ENCODE measurements at regions not wholly inside any gene's neighbourhood (a gene's known extent, or its start where the extent isn't known, plus 50 kb on each side); places are given as distances from the start of the nearest gene placed in this dataset.

DNA sequence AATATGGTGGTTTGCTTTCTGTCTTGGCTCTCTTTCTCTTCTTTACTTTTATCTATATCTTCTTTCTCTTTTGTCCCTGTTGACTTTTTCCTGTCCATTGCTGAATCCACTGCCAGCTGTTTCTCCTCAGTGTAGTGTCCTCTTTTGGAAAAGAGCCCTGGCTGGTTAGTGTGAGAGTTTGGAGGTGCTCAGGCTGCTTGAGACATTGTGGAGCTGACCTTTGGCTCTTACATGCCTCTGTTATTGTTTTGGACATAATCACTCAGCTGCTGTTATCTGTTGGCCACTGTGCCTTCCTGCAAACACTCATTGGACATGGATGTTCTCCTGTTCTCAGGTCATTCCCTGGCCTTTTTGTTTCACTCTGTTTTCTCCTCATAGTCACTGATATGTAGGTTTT is 295.4 kb upstream of the RIOK2 start (continued):
- TF ChIP-seq, protein P1, sequence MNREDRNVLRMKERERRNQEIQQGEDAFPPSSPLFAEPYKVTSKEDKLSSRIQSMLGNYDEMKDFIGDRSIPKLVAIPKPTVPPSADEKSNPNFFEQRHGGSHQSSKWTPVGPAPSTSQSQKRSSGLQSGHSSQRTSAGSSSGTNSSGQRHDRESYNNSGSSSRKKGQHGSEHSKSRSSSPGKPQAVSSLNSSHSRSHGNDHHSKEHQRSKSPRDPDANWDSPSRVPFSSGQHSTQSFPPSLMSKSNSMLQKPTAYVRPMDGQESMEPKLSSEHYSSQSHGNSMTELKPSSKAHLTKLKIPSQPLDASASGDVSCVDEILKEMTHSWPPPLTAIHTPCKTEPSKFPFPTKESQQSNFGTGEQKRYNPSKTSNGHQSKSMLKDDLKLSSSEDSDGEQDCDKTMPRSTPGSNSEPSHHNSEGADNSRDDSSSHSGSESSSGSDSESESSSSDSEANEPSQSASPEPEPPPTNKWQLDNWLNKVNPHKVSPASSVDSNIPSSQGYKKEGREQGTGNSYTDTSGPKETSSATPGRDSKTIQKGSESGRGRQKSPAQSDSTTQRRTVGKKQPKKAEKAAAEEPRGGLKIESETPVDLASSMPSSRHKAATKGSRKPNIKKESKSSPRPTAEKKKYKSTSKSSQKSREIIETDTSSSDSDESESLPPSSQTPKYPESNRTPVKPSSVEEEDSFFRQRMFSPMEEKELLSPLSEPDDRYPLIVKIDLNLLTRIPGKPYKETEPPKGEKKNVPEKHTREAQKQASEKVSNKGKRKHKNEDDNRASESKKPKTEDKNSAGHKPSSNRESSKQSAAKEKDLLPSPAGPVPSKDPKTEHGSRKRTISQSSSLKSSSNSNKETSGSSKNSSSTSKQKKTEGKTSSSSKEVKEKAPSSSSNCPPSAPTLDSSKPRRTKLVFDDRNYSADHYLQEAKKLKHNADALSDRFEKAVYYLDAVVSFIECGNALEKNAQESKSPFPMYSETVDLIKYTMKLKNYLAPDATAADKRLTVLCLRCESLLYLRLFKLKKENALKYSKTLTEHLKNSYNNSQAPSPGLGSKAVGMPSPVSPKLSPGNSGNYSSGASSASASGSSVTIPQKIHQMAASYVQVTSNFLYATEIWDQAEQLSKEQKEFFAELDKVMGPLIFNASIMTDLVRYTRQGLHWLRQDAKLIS (CRISPR knock-in tag; IDR thresholded peaks at IDR 0.05; ENCODE audit: borderline replicate concordance) = no peak
- TF ChIP-seq, protein P2, sequence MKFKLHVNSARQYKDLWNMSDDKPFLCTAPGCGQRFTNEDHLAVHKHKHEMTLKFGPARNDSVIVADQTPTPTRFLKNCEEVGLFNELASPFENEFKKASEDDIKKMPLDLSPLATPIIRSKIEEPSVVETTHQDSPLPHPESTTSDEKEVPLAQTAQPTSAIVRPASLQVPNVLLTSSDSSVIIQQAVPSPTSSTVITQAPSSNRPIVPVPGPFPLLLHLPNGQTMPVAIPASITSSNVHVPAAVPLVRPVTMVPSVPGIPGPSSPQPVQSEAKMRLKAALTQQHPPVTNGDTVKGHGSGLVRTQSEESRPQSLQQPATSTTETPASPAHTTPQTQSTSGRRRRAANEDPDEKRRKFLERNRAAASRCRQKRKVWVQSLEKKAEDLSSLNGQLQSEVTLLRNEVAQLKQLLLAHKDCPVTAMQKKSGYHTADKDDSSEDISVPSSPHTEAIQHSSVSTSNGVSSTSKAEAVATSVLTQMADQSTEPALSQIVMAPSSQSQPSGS (CRISPR knock-in tag; IDR thresholded peaks at IDR 0.05; ENCODE audit: borderline replicate concordance, low read depth) = no peak
- no peak for TF ChIP-seq ETV6 (CRISPR knock-in tag; IDR thresholded peaks at IDR 0.05)
- no peak for TF ChIP-seq ZNF219 (CRISPR knock-in tag; IDR thresholded peaks at IDR 0.05; ENCODE audit: borderline replicate concordance)

DNA sequence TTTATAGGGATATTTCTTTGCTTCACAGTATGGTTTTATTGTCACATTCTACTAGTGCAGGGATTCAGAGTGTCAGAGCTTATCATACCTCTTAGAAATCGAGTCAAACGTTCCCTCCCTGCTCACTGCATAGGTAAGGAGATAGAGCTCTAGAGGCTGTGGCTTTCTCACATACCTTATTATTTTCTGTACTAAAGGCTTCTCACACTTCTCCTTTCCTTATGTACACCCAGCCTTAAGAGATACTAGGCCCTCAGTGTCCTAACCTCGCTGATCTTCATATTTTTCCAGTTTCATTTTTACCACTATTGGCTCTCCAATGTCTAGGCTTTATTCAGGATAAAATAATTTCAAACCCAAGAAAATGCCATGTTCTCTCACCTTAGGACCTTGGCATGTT is 297.3 kb upstream of the RIOK2 start:
- ATAC-seq = no peak
- H3K27me3 Mint-ChIP-seq (ENCODE audit: low read depth) = no peaks in the 10 kb centered on the region
- ChIA-PET POLR2A (no interaction called here), CTCF (no interaction called here)
- DNase-seq (ENCODE audit: low spot score) = no peak
- H3K27ac Mint-ChIP-seq = no peak overlapping the region
- no peaks in the 10 kb centered on the region for H3K4me1 Mint-ChIP-seq
- H3K4me3 Mint-ChIP-seq = no peak overlapping the region
- H3K36me3 Mint-ChIP-seq = no peaks in the 10 kb centered on the region
- H3K9me3 Mint-ChIP-seq = no peaks in the 10 kb centered on the region
- TF ChIP-seq, protein P3, sequence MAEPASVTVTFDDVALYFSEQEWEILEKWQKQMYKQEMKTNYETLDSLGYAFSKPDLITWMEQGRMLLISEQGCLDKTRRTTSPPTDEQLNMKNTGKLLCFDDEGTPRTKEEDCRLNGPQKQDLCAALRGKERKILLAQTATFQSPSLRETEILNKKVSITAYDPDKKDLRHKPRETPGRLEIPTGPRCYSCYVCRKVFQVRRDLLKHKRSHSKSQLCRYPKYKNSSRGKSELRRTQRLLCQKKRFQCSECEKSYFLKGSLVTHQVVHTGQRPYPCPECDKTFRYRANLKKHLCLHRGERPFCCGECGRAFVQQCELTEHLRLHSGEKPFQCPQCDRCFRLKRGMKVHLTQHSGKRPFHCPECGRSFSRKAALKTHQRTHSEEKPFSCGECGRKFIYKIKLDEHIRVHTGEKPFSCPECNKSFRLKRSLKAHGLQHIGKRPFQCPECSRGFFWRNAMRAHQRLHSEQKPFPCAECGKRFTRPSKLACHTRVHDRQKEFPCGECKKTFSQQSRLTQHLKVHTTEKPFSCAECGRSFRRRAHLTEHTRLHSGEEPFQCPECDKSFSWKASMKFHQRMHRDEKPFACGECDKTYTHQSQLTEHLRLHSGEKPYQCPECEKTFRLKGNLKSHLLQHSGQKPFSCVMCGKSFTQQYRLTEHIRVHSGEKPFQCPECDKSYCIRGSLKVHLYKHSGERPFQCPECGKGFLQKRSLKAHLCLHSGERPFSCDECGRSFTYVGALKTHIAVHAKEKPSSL (CRISPR knock-in tag; conservative IDR thresholded peaks at IDR 0.05) = no peak
- TF ChIP-seq, protein P4, sequence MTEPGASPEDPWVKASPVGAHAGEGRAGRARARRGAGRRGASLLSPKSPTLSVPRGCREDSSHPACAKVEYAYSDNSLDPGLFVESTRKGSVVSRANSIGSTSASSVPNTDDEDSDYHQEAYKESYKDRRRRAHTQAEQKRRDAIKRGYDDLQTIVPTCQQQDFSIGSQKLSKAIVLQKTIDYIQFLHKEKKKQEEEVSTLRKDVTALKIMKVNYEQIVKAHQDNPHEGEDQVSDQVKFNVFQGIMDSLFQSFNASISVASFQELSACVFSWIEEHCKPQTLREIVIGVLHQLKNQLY (CRISPR knock-in tag; IDR thresholded peaks at IDR 0.05) = no peak
- TF ChIP-seq OVOL2 (CRISPR knock-in tag; IDR thresholded peaks at IDR 0.05; ENCODE audit: borderline replicate concordance) (no peak), NR2C2 (CRISPR knock-in tag; IDR thresholded peaks at IDR 0.05) (no peak), NFYB (CRISPR knock-in tag; conservative IDR thresholded peaks at IDR 0.05; ENCODE audit: low read depth) (no peak), NR3C1 (CRISPR knock-in tag; conservative IDR thresholded peaks at IDR 0.05; ENCODE audit: low read depth) (no peak), SOX15 (CRISPR knock-in tag; IDR thresholded peaks at IDR 0.05) (no peak), SP1 (CRISPR knock-in tag; conservative IDR thresholded peaks at IDR 0.05) (no peak), GABPB1 (CRISPR knock-in tag; IDR thresholded peaks at IDR 0.05) (no peak)
- TF ChIP-seq, protein P5, sequence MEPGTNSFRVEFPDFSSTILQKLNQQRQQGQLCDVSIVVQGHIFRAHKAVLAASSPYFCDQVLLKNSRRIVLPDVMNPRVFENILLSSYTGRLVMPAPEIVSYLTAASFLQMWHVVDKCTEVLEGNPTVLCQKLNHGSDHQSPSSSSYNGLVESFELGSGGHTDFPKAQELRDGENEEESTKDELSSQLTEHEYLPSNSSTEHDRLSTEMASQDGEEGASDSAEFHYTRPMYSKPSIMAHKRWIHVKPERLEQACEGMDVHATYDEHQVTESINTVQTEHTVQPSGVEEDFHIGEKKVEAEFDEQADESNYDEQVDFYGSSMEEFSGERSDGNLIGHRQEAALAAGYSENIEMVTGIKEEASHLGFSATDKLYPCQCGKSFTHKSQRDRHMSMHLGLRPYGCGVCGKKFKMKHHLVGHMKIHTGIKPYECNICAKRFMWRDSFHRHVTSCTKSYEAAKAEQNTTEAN (CRISPR knock-in tag; IDR thresholded peaks at IDR 0.05) = no peak
- TF ChIP-seq, protein P6, sequence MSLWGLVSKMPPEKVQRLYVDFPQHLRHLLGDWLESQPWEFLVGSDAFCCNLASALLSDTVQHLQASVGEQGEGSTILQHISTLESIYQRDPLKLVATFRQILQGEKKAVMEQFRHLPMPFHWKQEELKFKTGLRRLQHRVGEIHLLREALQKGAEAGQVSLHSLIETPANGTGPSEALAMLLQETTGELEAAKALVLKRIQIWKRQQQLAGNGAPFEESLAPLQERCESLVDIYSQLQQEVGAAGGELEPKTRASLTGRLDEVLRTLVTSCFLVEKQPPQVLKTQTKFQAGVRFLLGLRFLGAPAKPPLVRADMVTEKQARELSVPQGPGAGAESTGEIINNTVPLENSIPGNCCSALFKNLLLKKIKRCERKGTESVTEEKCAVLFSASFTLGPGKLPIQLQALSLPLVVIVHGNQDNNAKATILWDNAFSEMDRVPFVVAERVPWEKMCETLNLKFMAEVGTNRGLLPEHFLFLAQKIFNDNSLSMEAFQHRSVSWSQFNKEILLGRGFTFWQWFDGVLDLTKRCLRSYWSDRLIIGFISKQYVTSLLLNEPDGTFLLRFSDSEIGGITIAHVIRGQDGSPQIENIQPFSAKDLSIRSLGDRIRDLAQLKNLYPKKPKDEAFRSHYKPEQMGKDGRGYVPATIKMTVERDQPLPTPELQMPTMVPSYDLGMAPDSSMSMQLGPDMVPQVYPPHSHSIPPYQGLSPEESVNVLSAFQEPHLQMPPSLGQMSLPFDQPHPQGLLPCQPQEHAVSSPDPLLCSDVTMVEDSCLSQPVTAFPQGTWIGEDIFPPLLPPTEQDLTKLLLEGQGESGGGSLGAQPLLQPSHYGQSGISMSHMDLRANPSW (CRISPR knock-in tag; conservative IDR thresholded peaks at IDR 0.05; ENCODE audit: low read depth) = no peak
- TF ChIP-seq, protein P7, sequence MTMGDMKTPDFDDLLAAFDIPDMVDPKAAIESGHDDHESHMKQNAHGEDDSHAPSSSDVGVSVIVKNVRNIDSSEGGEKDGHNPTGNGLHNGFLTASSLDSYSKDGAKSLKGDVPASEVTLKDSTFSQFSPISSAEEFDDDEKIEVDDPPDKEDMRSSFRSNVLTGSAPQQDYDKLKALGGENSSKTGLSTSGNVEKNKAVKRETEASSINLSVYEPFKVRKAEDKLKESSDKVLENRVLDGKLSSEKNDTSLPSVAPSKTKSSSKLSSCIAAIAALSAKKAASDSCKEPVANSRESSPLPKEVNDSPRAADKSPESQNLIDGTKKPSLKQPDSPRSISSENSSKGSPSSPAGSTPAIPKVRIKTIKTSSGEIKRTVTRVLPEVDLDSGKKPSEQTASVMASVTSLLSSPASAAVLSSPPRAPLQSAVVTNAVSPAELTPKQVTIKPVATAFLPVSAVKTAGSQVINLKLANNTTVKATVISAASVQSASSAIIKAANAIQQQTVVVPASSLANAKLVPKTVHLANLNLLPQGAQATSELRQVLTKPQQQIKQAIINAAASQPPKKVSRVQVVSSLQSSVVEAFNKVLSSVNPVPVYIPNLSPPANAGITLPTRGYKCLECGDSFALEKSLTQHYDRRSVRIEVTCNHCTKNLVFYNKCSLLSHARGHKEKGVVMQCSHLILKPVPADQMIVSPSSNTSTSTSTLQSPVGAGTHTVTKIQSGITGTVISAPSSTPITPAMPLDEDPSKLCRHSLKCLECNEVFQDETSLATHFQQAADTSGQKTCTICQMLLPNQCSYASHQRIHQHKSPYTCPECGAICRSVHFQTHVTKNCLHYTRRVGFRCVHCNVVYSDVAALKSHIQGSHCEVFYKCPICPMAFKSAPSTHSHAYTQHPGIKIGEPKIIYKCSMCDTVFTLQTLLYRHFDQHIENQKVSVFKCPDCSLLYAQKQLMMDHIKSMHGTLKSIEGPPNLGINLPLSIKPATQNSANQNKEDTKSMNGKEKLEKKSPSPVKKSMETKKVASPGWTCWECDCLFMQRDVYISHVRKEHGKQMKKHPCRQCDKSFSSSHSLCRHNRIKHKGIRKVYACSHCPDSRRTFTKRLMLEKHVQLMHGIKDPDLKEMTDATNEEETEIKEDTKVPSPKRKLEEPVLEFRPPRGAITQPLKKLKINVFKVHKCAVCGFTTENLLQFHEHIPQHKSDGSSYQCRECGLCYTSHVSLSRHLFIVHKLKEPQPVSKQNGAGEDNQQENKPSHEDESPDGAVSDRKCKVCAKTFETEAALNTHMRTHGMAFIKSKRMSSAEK (CRISPR knock-in tag; IDR thresholded peaks at IDR 0.05; ENCODE audit: borderline replicate concordance) = no peak
- TF ChIP-seq, protein P8, sequence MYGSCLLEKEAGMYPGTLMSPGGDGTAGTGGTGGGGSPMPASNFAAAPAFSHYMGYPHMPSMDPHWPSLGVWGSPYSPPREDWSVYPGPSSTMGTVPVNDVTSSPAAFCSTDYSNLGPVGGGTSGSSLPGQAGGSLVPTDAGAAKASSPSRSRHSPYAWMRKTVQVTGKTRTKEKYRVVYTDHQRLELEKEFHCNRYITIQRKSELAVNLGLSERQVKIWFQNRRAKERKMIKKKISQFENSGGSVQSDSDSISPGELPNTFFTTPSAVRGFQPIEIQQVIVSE (CRISPR knock-in tag; IDR thresholded peaks at IDR 0.05; ENCODE audit: borderline replicate concordance) = no peak
- TF ChIP-seq, protein P9, sequence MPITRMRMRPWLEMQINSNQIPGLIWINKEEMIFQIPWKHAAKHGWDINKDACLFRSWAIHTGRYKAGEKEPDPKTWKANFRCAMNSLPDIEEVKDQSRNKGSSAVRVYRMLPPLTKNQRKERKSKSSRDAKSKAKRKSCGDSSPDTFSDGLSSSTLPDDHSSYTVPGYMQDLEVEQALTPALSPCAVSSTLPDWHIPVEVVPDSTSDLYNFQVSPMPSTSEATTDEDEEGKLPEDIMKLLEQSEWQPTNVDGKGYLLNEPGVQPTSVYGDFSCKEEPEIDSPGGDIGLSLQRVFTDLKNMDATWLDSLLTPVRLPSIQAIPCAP (CRISPR knock-in tag; IDR thresholded peaks at IDR 0.05) = no peak

All from WTC11 (cell line).